Gastroesophageal sphincter (tissue), 3 donors: ENCODE measurements at regions not wholly inside any gene's neighbourhood (a gene's known extent, or its start where the extent isn't known, plus 50 kb on each side); places are given as distances from the start of the nearest gene placed in this dataset.

Source experiments
- CTCF ChIP-seq, 4 experiments: fragments of 200-600 bp in 2 of 4; fragments of 450-650 bp in 2 of 4; sonication (generic) in 1 of 4; IDR thresholded peaks; one replicate each; pipeline ENCODE4 v1.5.1; 2017 to 2019; ENCODE audit warnings: antibody characterized with exemption in 4 of 4, mild to moderate bottlenecking in 2 of 4, moderate library complexity in 2 of 4
- EP300 ChIP-seq: sonication (generic); formaldehyde crosslinking; IDR thresholded peaks from one replicate; pipeline ENCODE4 v1.6.1; 2017; ENCODE audit warnings: antibody characterized with exemption, mild to moderate bottlenecking

- TF ChIP-seq EP300 = no peak
- no peak for TF ChIP-seq CTCF (IDR thresholded peaks at IDR 0.05)
Observed at GRCh38 chr2:161103451-161103831, 56.8 kb upstream of the TANK start.
